ENCODE measurements at regions not wholly inside any gene's neighbourhood (a gene's known extent, or its start where the extent isn't known, plus 50 kb on each side); places are given as distances from the start of the nearest gene placed in this dataset.
"Not testable (repeated sequence)": the region's sequence is repeated elsewhere in the genome, so short reads cannot be mapped to it uniquely, and the experiment has no call there.

- DNase-seq: peak; percentile 35
Observed at GRCh38 chr6:16822975-16823717, 61.9 kb upstream of the ATXN1 start.

GRCh38 chr6:16822529-16822928, 61.3 kb upstream of the ATXN1 start:
- no peak for DNase-seq

- DNase-seq: no peak
Observed at GRCh38 chr6:16821834-16822264, 60.6 kb upstream of the ATXN1 start.

GRCh38 chr6:16820262-16820661, 59.0 kb upstream of the ATXN1 start:
- not testable (repeated sequence) for DNase-seq

- no peak for DNase-seq
Observed at GRCh38 chr6:16819752-16820151, 58.5 kb upstream of the ATXN1 start.

GRCh38 chr6:16818992-16819626, 57.8 kb upstream of the ATXN1 start:
- no peak for DNase-seq

- DNase-seq: no peak
Observed at GRCh38 chr6:16817594-16817993, 56.3 kb upstream of the ATXN1 start.

- DNase-seq: no peak
Observed at GRCh38 chr6:16816891-16817290, 55.6 kb upstream of the ATXN1 start.

GRCh38 chr6:16812993-16813392, 51.7 kb upstream of the ATXN1 start:
- no peak for DNase-seq

- no peak for DNase-seq
Observed at GRCh38 chr6:16811277-16811979, 50.2 kb upstream of the ATXN1 start.

All from inflammatory macrophage treated with lipopolysaccharide for 4 hours (primary cell).